Colonic mucosa (tissue), 4 donors: ENCODE measurements at regions not wholly inside any gene's neighbourhood (a gene's known extent, or its start where the extent isn't known, plus 50 kb on each side); places are given as distances from the start of the nearest gene placed in this dataset.
A peak's percentile ranks its signal among the peaks of the same experiment; 100 is the strongest.
"Not testable (repeated sequence)": the region's sequence is repeated elsewhere in the genome, so short reads cannot be mapped to it uniquely, and the experiment has no call there.

Experiments
- DNase-seq: peaks from one replicate; pipeline ENCODE4 v3.0.0-alpha.2; 2020
- H3K27ac ChIP-seq: fragments of 200-600 bp; one replicate; pipeline ENCODE4 v1.8.0; 2021
- H3K27me3 ChIP-seq: fragments of 200-600 bp; one replicate; pipeline ENCODE4 v1.8.0; 2021
- H3K36me3 ChIP-seq: fragments of 200-600 bp; one replicate; pipeline ENCODE4 v1.8.0; 2021
- H3K4me1 ChIP-seq: fragments of 200-600 bp; one replicate; pipeline ENCODE4 v1.8.0; 2021; ENCODE audit warnings: mild to moderate bottlenecking
- H3K4me3 ChIP-seq: fragments of 200-600 bp; one replicate; pipeline ENCODE4 v1.8.0; 2021
- H3K9ac ChIP-seq, 2 donors: one replicate each; pipeline ENCODE4 v1.7.0; 2013; ENCODE audit warnings: control low read depth in 2 of 2, low read depth in 2 of 2, low read length in 2 of 2
- H3K9me3 ChIP-seq: fragments of 200-600 bp; one replicate; pipeline ENCODE4 v1.8.0; 2021
- CTCF ChIP-seq: fragments of 200-600 bp; IDR thresholded peaks from one replicate; pipeline ENCODE4 v1.8.0; 2022; ENCODE audit warnings: antibody characterized with exemption, mild to moderate bottlenecking
- intact Hi-C: fragments of 100-400 bp; cut with DNase I; formaldehyde crosslinking; loops from one replicate; pipeline ENCODE4 v1.14.1; 2022
- donor health status: healthy.
- donor health status: DM: no; HTN: no; CAD: no.
- donor health status: DM: no; HTN: no; CAD: no.

- no peak overlapping the region for H3K27ac ChIP-seq
- no peak overlapping the region for H3K4me3 ChIP-seq
- no peaks in the 10 kb centered on the region for H3K36me3 ChIP-seq
- no peak for TF ChIP-seq CTCF
- no peaks in the 10 kb centered on the region for H3K9me3 ChIP-seq
- no peak for DNase-seq
- intact Hi-C loops, result no loop called here
- no peaks in the 10 kb centered on the region for H3K27me3 ChIP-seq
- no peak overlapping the region for H3K9ac ChIP-seq
- H3K4me1 ChIP-seq, result no peaks in the 10 kb centered on the region
These were observed 791.2 kb downstream of the TMEM121 start for GRCh38 chr14:106317593-106317992.

- Histone ChIP-seq H3K27me3 (no peaks in the 10 kb centered on the region), H3K9ac (no peak overlapping the region), H3K36me3 (no peaks in the 10 kb centered on the region), H3K4me3 (no peak overlapping the region), H3K27ac (no peak overlapping the region), H3K4me1 (no peaks in the 10 kb centered on the region), H3K9me3 (no peaks in the 10 kb centered on the region)
- no peak for DNase-seq
- TF ChIP-seq CTCF, result peak; percentile 29
- intact Hi-C loops, result no loop called here
These were observed 792.3 kb downstream of the TMEM121 start for GRCh38 chr14:106318700-106319099.

GRCh38 chr14:106323970-106324369 is 797.6 kb downstream of the TMEM121 start:
- H3K4me3 ChIP-seq, H3K27me3 ChIP-seq, H3K9me3 ChIP-seq, H3K4me1 ChIP-seq, H3K27ac ChIP-seq, H3K9ac ChIP-seq, H3K36me3 ChIP-seq, DNase-seq, intact Hi-C loops: not testable (repeated sequence)

- no peak overlapping the region for H3K4me3 ChIP-seq
- no peaks in the 10 kb centered on the region for H3K9me3 ChIP-seq
- H3K4me1 ChIP-seq, result no peaks in the 10 kb centered on the region
- no peak for DNase-seq
- H3K36me3 ChIP-seq, result no peaks in the 10 kb centered on the region
- no peak overlapping the region for H3K9ac ChIP-seq
- TF ChIP-seq CTCF, result no peak
- intact Hi-C loops, result no loop called here
- no peak overlapping the region for H3K27ac ChIP-seq
- no peaks in the 10 kb centered on the region for H3K27me3 ChIP-seq
These were observed 800.9 kb downstream of the TMEM121 start for GRCh38 chr14:106327234-106327633.

GRCh38 chr14:106327702-106328353 is 801.4 kb downstream of the TMEM121 start:
- DNase-seq, H3K27ac ChIP-seq, H3K36me3 ChIP-seq, H3K9ac ChIP-seq, H3K27me3 ChIP-seq, H3K9me3 ChIP-seq, H3K4me3 ChIP-seq, intact Hi-C loops, H3K4me1 ChIP-seq: not testable (repeated sequence)

GRCh38 chr14:106329243-106329642 is 802.9 kb downstream of the TMEM121 start:
- DNase-seq, H3K36me3 ChIP-seq, intact Hi-C loops, H3K4me3 ChIP-seq, H3K9me3 ChIP-seq, H3K27ac ChIP-seq, H3K4me1 ChIP-seq, H3K9ac ChIP-seq, H3K27me3 ChIP-seq: not testable (repeated sequence)

GRCh38 chr14:106329987-106330774 is 803.8 kb downstream of the TMEM121 start:
- DNase-seq, intact Hi-C loops, H3K27me3 ChIP-seq, H3K4me3 ChIP-seq, H3K9me3 ChIP-seq, H3K9ac ChIP-seq, H3K27ac ChIP-seq, H3K36me3 ChIP-seq, H3K4me1 ChIP-seq: not testable (repeated sequence)
